Stimulated activated CD4-positive, alpha-beta T cell treated with anti-CD3 and anti-CD28 coated beads, Interleukin-12 subunit alpha, Interleukin-12 subunit beta, amount 100 ng/mL, for 24 hours (primary cell): ENCODE measurements at regions not wholly inside any gene's neighbourhood (a gene's known extent, or its start where the extent isn't known, plus 50 kb on each side); places are given as distances from the start of the nearest gene placed in this dataset.

ENCODE experiments used
- DNase-seq, 2 experiments: peaks; one replicate each; pipeline ENCODE4 v3.0.0-alpha.2; 2020; ENCODE audit warnings: low read depth in 2 of 2

DNA sequence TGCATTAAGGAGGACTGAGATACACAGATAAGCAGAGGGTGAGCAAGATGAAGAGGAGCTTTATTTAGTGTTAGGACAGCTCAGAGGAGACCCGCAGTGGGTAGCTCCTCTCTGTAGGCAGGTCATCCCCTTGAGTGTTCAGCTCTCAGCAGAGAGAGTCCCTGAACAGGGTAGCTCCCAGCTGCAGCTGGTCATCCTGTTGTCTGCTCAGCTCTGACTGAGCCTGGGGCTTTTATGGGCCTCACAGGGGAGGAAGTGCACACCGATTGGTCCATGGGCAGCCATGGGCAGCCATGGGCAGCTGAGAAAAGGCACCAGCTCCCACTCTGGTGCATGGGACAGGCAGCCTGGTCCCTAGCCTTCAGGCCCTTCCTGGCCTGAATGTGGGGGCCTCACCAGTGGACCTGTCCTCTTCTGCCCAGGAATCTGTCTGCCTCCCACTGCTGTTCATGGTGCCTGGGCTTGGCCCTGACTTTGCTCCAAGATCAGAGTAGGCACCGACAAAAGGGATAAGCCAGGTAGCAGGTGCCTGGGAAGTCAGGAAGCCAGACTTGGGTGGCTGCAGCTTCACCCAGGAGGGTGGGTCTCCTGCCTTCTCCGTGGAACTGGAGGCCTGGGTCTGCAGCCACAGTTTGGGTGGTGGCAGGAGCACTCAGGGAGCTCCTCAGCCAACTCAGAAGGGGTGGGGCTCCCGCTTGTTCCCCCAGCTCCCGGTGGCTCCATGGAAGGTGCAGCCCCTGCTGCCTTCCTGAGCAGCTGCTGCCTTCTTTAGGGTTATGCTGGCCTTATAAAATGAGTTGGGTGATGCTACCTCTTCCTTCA lies 54.7 kb downstream of the MYEOV start:
- no peak for DNase-seq

DNA sequence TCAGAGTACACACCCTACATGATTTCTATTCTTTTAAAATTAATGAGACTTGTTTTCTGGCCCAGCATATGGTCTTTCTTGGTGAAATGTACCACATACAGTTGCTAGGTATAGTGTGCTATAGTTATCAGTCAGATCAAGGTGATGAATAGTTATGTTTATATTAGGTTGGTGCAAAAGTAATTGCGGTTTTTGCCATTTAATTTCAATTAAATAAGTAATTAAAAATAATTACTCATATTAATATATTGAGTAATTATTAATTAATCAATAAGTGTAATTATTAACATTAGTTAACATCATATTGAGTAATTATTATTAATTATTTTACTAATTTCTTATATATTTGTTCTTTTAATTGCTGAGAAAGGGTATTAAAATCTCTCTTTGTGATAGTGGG lies 56.1 kb downstream of the MYEOV start:
- DNase-seq: no peak

DNA sequence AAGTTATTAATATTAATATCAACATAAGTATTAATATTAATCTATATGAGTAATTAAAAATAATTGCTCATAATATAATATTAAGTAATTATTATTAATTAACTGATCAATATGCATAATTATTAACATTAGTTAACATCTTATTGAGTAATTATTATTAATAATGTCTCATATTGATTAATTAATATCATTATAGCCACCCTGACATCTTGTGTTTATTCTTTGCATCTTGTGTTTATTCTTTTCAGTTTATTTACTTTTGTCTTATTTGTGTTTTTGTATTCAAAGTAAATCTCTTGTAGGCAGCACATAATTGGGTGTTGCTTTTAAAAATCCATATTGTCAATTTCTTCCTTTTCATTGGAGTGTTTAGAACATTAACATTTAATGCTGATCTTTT lies 56.6 kb downstream of the MYEOV start:
- DNase-seq: no peak

DNA sequence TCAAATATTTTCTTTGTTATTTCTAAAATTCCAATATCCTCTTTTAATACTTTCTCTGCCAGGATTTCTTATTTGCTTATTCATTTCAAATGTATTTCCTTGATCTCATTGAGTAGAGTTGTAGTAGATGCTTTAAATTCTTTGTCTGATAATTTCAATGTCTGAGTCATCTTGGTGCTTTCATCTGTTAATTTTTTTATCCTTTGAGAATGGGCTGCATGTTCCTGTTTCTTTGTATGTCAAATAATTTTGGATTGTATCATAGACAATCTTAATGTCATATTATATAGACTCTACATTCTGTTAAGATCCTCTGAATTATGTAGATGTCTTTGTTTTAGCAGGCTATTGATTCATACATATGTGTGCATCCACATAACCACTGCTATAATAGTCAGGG lies 57.5 kb downstream of the MYEOV start:
- DNase-seq: no peak

DNA sequence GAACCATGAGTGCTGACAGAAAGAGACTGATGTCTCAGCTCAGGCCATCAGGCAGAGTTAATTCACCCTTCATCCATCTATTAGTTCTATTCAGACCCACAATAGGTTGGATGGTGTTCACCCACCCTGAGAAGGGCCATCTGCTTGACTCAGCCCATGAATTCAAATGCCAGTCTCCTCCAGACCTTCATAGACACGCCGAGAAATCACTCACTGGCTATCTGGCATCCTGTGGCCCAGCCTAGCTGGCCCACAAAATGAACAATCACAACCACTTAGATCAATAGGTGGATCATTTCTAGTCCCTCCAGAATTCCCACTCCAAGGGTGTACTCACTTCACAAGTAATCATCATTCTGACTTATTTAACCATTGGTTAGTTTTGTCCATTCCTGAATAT lies 58.2 kb downstream of the MYEOV start:
- DNase-seq: no peak

DNA sequence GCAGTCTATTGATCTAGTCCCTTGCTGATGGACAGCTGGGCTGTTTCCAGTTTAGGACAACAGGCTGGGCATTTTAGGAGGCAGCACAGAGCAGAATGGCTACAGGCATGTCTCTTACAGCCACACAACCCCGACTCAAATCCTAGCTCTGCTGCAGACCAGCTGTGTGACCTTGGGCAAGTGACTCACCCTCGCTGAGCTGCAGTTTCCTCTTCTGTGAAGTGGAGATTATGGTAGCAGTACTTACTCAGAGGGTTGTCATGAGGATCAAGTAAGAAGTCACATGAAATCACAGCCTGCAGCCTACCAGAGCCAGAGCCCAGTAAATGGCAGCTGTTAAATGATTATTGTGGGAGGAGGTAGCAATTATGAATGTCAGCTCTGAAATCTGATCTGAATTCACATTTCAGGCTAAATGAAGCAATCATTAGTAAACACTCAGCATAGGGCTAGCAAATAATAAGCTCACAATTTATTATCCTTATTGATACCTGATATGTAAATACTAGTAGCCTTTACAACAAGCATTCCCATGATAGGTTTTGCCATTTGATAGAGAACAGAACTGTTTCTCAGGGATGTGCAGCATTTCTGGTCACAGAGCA lies 58.9 kb downstream of the MYEOV start:
- peak; percentile 16 to 37 for DNase-seq

DNA sequence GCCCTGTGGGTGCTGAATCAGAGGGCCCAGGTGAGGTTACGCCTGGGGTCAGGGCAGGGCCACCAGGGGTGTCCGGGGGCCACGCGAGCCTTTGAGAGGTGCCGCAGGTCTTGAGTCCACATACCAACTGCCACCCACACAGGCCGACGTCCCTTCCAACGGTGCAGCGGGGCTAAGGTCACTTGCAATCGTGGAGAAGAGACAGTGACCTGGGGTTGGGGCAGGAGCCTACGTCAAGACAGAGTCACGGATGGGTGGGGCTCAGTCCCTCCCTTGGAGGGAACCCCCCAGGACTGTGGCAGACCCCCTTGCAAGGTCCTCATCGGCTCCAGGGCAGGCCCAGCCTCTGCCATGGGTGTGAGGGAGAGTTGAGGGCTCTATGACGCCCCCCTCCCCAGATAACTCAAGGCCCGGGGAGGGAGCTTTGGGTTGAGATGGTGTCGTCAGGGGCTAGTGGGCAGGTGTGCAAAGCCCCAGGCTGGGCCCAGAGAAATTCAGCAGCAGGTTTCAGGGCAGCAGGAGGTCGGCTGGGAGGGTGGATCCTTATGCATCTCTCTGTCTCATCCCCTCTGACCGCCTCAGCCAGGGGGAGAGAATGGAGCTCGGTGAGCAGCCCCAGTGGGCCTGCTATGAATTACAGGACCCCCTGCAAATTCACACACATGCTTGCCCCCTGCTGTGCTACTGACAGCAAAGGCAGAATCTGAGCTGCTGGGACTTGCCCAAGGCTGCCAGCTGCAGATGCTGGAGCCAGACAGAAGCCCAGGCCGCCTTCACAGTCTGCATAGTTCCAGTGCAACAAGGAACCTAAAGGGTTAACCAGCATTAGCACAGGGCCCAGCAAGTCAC lies 60.0 kb downstream of the MYEOV start:
- DNase-seq: no peak

DNA sequence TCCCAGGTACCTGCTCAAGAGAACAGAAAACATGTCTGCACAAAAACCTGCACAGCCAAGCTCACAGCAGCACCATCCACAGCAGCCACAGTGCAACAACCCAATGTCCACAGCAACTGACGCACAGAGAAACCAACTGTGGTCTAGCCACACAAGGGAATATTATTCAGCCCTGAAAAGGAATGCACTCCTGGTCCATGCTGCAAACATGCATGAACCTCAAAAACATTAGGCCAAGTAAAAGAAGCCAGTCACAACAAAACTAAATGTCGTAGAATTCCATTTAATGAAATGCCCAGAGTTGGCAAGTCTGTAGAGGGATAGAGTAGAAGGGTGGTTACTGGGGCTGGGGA lies 60.6 kb downstream of the MYEOV start:
- DNase-seq: no peak

DNA sequence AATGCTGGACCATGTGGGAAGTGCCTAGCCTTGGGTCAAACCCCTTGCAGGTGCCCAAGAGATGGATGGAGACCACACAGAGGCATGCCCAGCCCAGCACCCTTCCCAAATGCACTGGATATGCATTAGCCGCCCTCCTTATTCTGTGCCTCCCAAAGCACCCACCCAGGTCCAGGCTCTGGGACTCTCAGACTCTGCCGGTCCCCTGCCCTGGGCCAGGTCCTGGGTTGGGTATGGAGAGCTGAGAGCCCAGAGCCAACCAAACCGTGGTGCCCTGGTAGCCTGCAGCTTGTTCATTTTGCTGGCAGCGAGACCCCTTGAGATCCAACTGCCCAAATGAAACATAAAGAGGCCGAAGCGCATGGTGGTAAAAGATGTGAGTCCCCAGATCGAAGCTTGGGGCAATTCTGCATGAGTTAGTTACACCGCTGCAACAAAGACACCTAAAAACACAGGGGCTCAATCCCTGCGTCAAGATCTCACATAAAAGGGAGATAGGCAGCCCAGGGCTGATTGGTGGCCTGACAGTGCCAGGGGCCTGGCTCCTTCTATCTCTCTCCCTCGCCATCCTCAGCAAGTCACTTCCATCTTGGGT lies 61.5 kb downstream of the MYEOV start:
- no peak for DNase-seq

DNA sequence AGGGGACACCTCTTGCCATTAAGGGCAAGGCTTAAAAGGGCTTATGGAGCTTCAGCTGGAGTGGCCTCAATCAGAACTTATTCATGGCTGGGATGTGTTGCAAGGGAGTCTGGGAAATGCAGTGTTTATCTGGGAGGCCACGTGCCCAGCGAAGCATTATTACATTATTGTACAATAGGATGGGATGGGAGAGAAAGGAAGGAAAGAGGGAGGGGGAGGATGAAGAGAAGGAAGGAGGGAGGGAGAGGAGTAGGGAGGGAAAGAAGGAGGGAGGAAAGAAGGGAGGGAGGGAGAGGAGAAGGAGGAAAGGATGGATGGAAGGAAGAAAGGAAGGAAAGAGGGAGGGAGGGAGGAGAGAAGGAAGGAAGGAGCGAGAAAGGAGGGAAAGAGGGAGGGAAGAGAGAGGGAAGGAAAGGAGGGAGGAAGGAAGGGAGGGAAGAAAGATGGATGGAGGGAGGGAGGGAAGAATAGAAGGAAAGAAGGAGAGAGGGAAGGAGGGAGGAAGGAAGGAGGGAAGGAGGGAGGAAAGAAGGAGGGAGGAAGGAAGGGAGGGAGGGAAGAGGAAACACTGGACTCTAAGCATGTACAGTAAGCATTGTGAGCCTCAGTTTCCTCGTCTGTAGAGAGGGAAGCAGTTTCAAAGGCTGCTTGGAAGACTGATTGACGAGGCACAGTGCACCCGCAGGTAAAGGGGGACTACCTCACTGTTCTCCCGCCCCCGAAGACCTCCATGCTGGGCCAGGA lies 62.2 kb downstream of the MYEOV start:
- DNase-seq: no peak

DNA sequence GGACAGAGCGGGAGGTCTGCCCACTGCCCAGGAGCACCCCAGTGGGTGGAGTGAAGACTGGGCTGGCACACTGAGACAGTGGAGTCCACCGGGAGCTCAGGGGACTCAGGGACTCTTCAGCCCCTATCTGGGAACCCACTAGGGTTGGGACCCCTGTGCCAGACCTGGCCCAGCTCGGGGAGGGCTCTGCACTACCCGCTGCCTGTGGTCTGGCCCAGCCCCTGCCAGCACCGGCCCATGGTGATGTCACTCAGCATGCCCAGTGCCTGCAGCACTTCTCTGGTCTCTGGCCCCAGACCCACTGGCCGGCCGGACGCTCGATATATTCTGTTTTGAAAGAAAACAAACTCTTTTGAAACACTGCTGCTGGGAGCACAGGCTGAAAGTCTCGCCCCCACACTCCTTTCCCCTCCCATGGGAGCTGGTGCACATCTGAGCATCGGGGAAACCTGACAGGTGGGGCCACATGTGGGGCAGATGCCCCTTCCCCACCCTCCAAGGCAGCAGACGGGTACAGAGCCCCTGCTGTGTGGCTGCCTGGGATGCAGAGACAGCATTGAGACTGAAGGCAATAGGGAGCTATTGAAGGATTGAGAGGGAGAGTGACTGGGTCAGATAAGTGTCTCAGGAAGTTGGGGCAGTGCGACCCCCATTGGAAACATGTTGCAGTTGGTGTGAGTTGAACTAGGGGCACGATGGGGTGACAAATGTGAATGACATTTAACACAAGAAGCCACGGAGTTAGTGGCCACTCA lies 62.9 kb downstream of the MYEOV start:
- no peak for DNase-seq

DNA sequence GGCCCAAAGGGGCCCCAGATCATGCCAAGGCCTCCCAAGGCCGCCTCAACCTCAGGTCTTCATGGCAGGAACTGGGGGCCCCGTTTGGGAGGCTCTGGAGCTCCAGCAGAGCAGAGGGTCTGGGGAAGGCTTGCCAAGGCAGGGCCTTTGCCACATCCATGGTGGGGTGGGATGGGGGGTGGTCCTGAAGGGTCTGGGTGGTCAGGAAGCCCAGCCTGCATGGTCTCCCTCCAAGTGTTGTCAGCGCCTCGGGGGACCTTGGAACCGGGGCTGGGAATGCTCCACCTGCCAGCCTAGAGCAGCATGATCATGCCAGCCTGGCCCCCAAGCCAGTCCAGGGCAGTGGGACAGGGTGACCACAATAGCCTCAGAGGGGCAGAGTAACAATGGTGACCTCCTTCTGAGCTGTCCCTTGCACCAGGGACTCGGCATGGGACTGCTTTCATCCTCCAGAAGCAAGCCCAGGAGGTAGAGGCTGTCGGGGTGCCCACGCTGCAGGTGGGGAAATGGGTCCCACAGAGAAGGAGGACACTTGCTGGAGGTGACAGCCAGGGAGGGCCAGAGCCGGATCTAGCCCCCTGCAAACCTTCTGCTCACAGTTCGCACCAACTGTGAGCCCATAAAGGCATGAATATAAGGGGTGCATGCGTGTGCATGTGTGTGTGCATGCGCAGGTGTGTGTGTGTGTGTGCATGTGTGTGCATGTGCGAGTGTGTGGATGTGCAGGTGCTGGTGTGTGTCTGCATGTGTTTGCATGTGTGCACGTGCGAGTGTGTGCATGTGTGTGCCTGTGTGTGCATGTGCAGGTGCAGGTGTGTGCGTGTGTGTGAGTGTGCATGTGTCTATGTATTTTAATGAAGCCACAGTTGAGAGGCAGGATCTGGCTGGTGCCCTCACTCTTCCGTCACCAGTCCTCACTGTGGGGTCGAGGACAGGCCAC lies 63.8 kb downstream of the MYEOV start:
- DNase-seq: no peak

DNA sequence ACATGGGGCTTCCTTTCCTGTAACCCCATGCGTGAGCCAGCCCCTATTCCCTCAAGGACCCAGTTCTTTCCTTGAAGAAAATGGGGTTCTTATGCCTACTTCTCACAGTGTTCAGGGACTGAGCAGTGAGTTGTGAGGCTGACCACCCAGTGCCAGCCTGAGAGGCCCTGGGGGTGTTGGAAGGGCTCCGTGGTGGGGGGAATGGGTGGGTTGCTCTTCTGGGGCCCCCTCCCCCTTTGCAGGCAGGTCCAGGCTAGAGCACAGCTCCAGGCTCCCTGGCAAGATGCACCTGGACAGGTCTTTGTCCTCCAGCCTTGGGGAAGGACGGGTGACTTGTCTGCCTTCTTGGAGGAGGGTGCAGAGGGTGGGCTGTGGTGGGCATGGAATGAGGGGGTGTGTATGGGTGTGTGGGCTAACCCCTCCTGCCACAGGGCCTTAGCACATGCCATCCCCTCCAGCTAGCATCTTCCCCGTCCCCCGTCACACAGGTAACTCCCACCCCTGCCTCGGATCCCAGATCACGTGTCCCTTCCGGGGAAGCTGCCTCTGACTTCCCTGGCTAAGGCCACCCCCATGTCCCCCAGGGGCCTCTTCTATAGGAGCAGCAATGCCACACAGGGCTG lies 64.6 kb downstream of the MYEOV start:
- no peak for DNase-seq

DNA sequence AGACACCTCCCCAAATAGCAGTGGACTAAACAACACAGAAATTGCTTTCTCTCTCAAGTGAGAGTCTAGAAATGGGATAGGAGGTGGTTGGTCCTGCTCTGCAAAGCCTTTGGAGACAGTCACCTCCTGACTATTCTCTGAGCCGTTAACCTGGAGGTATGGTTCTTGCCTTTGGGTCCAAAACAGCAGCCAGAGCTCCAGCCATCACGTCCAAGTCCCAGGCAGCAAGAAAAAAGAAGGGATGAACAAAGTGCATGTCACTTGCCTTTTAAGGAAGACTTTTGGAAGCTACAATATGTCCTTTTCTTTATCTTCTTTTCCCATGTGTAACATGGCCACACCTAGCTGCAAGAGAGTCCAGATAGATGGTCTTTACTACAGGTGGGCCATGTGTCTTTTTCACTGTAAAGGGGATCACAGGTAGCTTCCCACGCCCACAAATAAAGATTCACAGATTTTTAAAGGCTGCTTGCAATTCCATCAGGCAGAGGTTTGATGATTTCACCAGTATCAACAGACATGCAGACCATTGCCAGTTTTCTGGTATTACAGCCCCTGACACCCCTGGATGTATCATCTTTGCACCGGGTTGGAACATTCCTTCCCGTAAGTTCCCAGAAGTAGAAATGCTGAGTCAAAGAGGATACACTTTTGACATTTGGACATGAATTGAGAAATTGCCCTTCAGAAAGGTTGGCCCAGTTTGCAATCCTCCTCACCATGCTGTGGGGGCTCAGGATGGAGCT lies 66.0 kb downstream of the MYEOV start:
- no peak for DNase-seq

DNA sequence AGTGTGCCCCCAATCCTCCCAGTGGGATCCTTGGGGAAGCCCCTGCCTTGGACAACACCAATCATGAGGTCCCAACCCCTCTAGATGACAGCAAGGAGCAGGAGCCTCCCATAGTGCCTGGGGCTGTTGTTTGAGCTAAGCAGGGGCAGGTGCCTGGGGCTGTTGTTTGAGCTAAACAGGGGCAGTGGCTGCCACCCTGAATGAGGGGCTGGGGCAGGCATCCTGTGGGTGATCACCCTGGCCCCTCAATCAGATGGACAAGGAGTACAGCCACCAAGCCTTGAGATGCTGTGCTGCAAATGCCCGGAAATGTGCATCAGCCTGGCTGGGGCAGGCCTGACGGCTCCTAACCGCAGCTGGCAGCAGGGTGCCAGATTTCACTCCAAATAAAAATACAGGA lies 66.7 kb downstream of the MYEOV start:
- no peak for DNase-seq

DNA sequence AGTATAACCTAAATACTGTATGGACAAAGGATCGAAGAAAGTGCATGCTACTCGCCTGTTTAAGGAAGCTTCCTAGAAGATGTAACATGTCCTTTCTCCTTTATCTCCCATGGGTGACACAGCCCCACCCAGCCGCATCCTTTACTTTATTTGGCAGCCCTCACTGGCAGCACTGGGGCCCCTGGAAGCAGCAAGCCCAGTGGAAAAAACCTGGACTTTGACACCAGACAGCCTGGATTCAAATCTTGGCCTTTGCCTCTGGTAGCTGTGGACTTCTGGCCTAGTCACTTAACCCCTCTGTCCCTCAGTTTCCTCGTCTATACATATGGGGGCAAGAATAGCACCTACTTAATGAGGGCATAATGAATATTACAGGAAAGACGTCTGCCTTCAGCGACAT lies 67.1 kb downstream of the MYEOV start:
- no peak for DNase-seq

DNA sequence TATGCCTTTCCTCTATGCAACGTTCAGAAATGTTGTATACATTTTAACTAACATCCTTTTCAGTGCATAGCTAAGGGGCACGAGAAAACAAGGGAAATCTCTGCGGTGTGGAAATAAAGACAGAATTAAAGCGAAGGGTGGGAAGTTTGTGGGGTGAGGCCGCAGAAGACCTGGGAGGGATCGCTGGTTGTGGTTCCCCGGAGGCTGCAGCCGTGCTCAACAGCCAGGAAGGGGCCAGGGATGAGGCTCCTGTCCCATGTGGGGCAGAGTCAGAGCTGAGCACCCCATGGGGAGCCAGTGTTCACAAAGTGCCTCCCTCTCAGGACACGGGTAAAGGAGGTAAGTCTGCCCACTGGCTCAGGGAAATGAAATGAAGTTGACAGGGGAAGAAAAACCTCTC lies 67.5 kb downstream of the MYEOV start:
- DNase-seq: no peak

DNA sequence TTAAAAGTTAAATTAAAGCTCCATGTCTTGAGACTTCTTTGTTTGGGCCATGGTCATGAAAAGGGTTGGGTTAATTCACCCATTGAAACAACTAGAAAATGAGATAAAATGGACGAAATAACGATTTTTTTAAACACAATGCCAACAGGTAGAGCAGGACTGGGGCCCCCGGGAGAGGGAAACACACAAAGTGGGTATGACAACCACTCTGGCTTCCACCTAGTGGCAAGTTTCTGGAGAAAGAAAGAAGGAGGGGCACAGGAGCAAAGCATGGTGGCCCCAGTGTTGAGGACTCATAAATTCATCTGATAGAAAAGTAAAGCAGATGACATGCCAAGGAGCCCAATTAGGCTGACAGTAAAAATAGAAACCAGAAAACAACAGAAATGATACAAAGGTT lies 68.4 kb downstream of the MYEOV start:
- no peak for DNase-seq

DNA sequence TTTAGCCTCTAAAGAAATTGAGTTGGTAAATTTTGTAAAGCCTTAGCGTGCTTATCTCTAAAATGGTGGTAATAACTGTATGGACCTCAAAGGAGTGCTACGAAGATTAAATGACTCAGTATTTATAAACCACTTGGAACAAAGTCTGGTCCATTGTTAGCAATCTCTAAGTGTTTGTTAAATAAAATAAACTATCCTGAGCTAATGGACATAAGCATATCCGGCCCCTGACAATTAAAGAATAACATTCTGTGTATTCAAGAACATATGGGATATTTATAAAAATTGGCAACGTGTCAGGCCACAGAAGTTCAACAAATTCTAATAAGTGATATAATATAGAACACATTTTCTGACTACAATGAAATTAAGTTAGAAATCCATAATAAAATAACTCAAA lies 71.0 kb downstream of the MYEOV start:
- DNase-seq: no peak
